Type B pancreatic cell (in vitro differentiated cells): ENCODE measurements at regions not wholly inside any gene's neighbourhood (a gene's known extent, or its start where the extent isn't known, plus 50 kb on each side); places are given as distances from the start of the nearest gene placed in this dataset.
A peak's percentile ranks its signal among the peaks of the same experiment; 100 is the strongest.

ENCODE experiments used
- DNase-seq: peaks from one replicate; pipeline ENCODE4 v3.0.0; 2021; ENCODE audit warnings: mixed read lengths; ENCODE audit not compliant: unreplicated experiment; ENCODE audit errors: extremely low spot score
- H3K27ac Mint-ChIP-seq: 2 replicates; pipeline ENCODE4 v1.8.0; 2021; ENCODE audit warnings: mild to moderate bottlenecking, mixed read lengths
- H3K27me3 Mint-ChIP-seq: 2 replicates; pipeline ENCODE4 v1.8.0; 2021; ENCODE audit warnings: mixed read lengths
- H3K36me3 Mint-ChIP-seq: 2 replicates; pipeline ENCODE4 v1.8.0; 2021; ENCODE audit warnings: mixed read lengths
- H3K4me1 Mint-ChIP-seq: one replicate; pipeline ENCODE4 v1.8.0; 2021; ENCODE audit warnings: mixed read lengths; ENCODE audit not compliant: unreplicated experiment
- H3K4me3 Mint-ChIP-seq: 2 replicates; pipeline ENCODE4 v1.8.0; 2021; ENCODE audit warnings: mild to moderate bottlenecking, mixed read lengths
- H3K9me3 Mint-ChIP-seq: 2 replicates; pipeline ENCODE4 v1.8.0; 2021; ENCODE audit warnings: mixed read lengths
- CTCF ChIP-seq: fragments of 200-600 bp; sonication (generic); conservative IDR thresholded peaks from 2 replicates; pipeline ENCODE4 v1.5.0; 2021; ENCODE audit warnings: antibody characterized with exemption, mild to moderate bottlenecking

- H3K4me3 Mint-ChIP-seq, result peak overlapping the region; percentile 50
Observed at GRCh38 chr14:38870296-38870836, 232.7 kb downstream of the SEC23A start.

GRCh38 chr14:38868399-38869290 is 234.4 kb downstream of the SEC23A start:
- Mint-ChIP-seq H3K36me3 (no peaks in the 10 kb centered on the region), H3K27ac (peak overlapping the region; percentile 27), H3K9me3 (no peaks in the 10 kb centered on the region), H3K27me3 (no peaks in the 10 kb centered on the region), H3K4me3 (peak overlapping the region; percentile 62), H3K4me1 (peaks cover 30% of the 10 kb centered on the region)
- no peak for TF ChIP-seq CTCF
- DNase-seq, result no peak

More at GRCh38 chr14:38870296-38870836, 232.7 kb downstream of the SEC23A start:
- Mint-ChIP-seq H3K9me3 (no peaks in the 10 kb centered on the region), H3K36me3 (no peaks in the 10 kb centered on the region), H3K27me3 (no peaks in the 10 kb centered on the region), H3K27ac (peak overlapping the region; percentile 86), H3K4me1 (peaks cover 30% of the 10 kb centered on the region)
- no peak for TF ChIP-seq CTCF
- DNase-seq, result no peak

GRCh38 chr14:38867561-38868150 is 235.4 kb downstream of the SEC23A start:
- peak; percentile 93 for TF ChIP-seq CTCF
- Mint-ChIP-seq H3K9me3 (no peaks in the 10 kb centered on the region), H3K27me3 (no peaks in the 10 kb centered on the region), H3K4me3 (no peak overlapping the region), H3K4me1 (peaks cover 30% of the 10 kb centered on the region), H3K36me3 (no peaks in the 10 kb centered on the region), H3K27ac (peak overlapping the region; percentile 52)
- peak; percentile 72 for DNase-seq

- no peak for DNase-seq
- Mint-ChIP-seq H3K36me3 (no peaks in the 10 kb centered on the region), H3K27ac (no peak overlapping the region), H3K4me3 (no peak overlapping the region), H3K27me3 (no peaks in the 10 kb centered on the region), H3K9me3 (no peaks in the 10 kb centered on the region), H3K4me1 (peaks cover 30% of the 10 kb centered on the region)
- no peak for TF ChIP-seq CTCF
Observed at GRCh38 chr14:38866461-38866860, 236.6 kb downstream of the SEC23A start.

DNA sequence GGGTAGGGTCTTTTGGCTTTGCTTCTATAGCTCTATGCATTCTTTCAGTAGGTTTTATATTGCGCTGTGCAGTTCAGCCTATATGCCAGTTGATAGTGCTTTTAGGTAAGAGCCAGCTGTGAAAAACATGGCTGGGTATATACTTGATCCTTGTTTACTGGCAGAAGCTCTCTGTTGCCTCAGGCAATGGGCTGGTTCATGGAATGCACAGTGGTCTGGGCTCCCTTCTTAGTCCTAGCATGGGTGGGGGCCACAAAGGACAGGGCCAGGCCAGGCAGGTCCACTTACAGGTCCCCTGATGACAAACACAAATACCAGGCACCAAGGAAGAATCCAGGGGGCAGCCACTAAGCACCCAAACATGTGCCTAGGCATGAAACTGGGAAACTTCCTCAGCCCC is 240.7 kb downstream of the SEC23A start:
- H3K4me1 Mint-ChIP-seq, result peaks cover 7% of the 10 kb centered on the region
- no peak overlapping the region for H3K4me3 Mint-ChIP-seq
- H3K27me3 Mint-ChIP-seq, result no peaks in the 10 kb centered on the region
- no peak for TF ChIP-seq CTCF
- no peaks in the 10 kb centered on the region for H3K9me3 Mint-ChIP-seq
- H3K36me3 Mint-ChIP-seq, result no peaks in the 10 kb centered on the region
- no peak for DNase-seq
- no peak overlapping the region for H3K27ac Mint-ChIP-seq
